PC-9 (cell line): ENCODE measurements at regions not wholly inside any gene's neighbourhood (a gene's known extent, or its start where the extent isn't known, plus 50 kb on each side); places are given as distances from the start of the nearest gene placed in this dataset.

ENCODE experiments used
- CTCF ChIP-seq: fragments of 200-600 bp; sonication (generic); conservative IDR thresholded peaks from 2 replicates; pipeline ENCODE4 v1.6.1; 2017; ENCODE audit warnings: mixed run types, antibody characterized with exemption, mild to moderate bottlenecking, moderate library complexity
- EZH2 ChIP-seq: fragments of 200-600 bp; sonication (generic); IDR thresholded peaks from 2 replicates; pipeline ENCODE4 v1.8.0; 2017; ENCODE audit warnings: antibody characterized with exemption, low read depth

DNA sequence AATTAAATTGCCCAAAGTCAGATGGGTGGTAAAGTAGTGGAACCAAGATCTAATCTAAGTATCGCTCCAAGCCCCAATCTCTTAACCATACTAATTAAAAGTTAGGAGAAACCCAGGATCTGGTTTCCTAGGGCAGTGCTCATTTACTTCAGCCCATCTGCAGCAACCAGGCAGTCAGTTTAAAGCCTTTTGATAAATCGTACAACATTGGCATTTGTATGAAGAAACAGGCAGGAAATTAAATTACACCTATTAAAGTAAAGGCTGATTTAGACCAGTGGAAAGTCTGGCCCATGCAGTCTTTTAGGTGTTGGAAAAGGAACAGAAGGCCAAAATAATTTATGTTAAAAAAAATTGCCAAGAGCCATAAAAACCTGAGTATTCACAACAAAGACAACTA lies 594.4 kb upstream of the UBE2E2 start:
- TF ChIP-seq CTCF (no peak), EZH2 (no peak)
